T-helper 1 cell treated with Interleukin-12 subunit alpha and Interleukin-12 subunit beta and Interleukin-4 antibody, amounts not matched to agents 30 μg/mL and 1 μg/mL, for 36 hours (primary cell): ENCODE measurements at regions not wholly inside any gene's neighbourhood (a gene's known extent, or its start where the extent isn't known, plus 50 kb on each side); places are given as distances from the start of the nearest gene placed in this dataset.

ENCODE experiments used
- H3K27ac Mint-ChIP-seq: one replicate; pipeline ENCODE4 v1.8.0; 2021; ENCODE audit warnings: mild to moderate bottlenecking, mixed read lengths
- H3K27me3 Mint-ChIP-seq: one replicate; pipeline ENCODE4 v1.8.0; 2021; ENCODE audit warnings: low read depth, mixed read lengths
- H3K36me3 Mint-ChIP-seq: one replicate; pipeline ENCODE4 v1.8.0; 2021; ENCODE audit warnings: low read depth, mixed read lengths
- H3K4me1 Mint-ChIP-seq: one replicate; pipeline ENCODE4 v1.8.0; 2021; ENCODE audit warnings: low read depth, mixed read lengths
- H3K4me3 Mint-ChIP-seq: one replicate; pipeline ENCODE4 v1.8.0; 2021; ENCODE audit warnings: mild to moderate bottlenecking, moderate library complexity, mixed read lengths
- H3K9me3 Mint-ChIP-seq: one replicate; pipeline ENCODE4 v1.8.0; 2021; ENCODE audit warnings: mixed read lengths

GRCh38 chr5:101689306-101689705 is 606.8 kb downstream of the SLCO4C1 start:
- Mint-ChIP-seq H3K4me1 (no peaks in the 10 kb centered on the region), H3K4me3 (no peak overlapping the region), H3K27ac (no peak overlapping the region), H3K27me3 (no peaks in the 10 kb centered on the region), H3K36me3 (no peaks in the 10 kb centered on the region), H3K9me3 (no peaks in the 10 kb centered on the region)

GRCh38 chr5:101688156-101688555 is 607.9 kb downstream of the SLCO4C1 start:
- Mint-ChIP-seq H3K9me3 (no peaks in the 10 kb centered on the region), H3K27ac (no peak overlapping the region), H3K27me3 (no peaks in the 10 kb centered on the region), H3K4me3 (no peak overlapping the region), H3K4me1 (no peaks in the 10 kb centered on the region), H3K36me3 (no peaks in the 10 kb centered on the region)

GRCh38 chr5:101687349-101687985 is 608.6 kb downstream of the SLCO4C1 start:
- no peak overlapping the region for H3K27ac Mint-ChIP-seq
- no peaks in the 10 kb centered on the region for H3K4me1 Mint-ChIP-seq
- H3K27me3 Mint-ChIP-seq = no peaks in the 10 kb centered on the region
- no peaks in the 10 kb centered on the region for H3K36me3 Mint-ChIP-seq
- no peak overlapping the region for H3K4me3 Mint-ChIP-seq
- H3K9me3 Mint-ChIP-seq = no peaks in the 10 kb centered on the region

GRCh38 chr5:101686536-101687157 is 609.4 kb downstream of the SLCO4C1 start:
- H3K4me3 Mint-ChIP-seq = no peak overlapping the region
- H3K27me3 Mint-ChIP-seq = no peaks in the 10 kb centered on the region
- no peaks in the 10 kb centered on the region for H3K9me3 Mint-ChIP-seq
- H3K27ac Mint-ChIP-seq = no peak overlapping the region
- H3K4me1 Mint-ChIP-seq = no peaks in the 10 kb centered on the region
- no peaks in the 10 kb centered on the region for H3K36me3 Mint-ChIP-seq

- Mint-ChIP-seq H3K36me3 (no peaks in the 10 kb centered on the region), H3K4me3 (no peak overlapping the region), H3K27me3 (no peaks in the 10 kb centered on the region), H3K9me3 (no peaks in the 10 kb centered on the region), H3K4me1 (no peaks in the 10 kb centered on the region), H3K27ac (no peak overlapping the region)
These were observed 616.3 kb downstream of the SLCO4C1 start for GRCh38 chr5:101679816-101680215.

- Mint-ChIP-seq H3K27ac (no peak overlapping the region), H3K9me3 (no peaks in the 10 kb centered on the region), H3K4me3 (no peak overlapping the region), H3K4me1 (no peaks in the 10 kb centered on the region), H3K36me3 (no peaks in the 10 kb centered on the region), H3K27me3 (no peaks in the 10 kb centered on the region)
These were observed 617.4 kb downstream of the SLCO4C1 start for GRCh38 chr5:101678481-101679193.

- H3K9me3 Mint-ChIP-seq = no peaks in the 10 kb centered on the region
- no peaks in the 10 kb centered on the region for H3K4me1 Mint-ChIP-seq
- no peak overlapping the region for H3K4me3 Mint-ChIP-seq
- no peaks in the 10 kb centered on the region for H3K36me3 Mint-ChIP-seq
- H3K27ac Mint-ChIP-seq = no peak overlapping the region
- H3K27me3 Mint-ChIP-seq = no peaks in the 10 kb centered on the region
These were observed 618.1 kb downstream of the SLCO4C1 start for GRCh38 chr5:101677961-101678360.

- no peaks in the 10 kb centered on the region for H3K27me3 Mint-ChIP-seq
- H3K4me3 Mint-ChIP-seq = no peak overlapping the region
- no peak overlapping the region for H3K27ac Mint-ChIP-seq
- no peaks in the 10 kb centered on the region for H3K4me1 Mint-ChIP-seq
- H3K36me3 Mint-ChIP-seq = no peaks in the 10 kb centered on the region
- no peaks in the 10 kb centered on the region for H3K9me3 Mint-ChIP-seq
These were observed 619.4 kb downstream of the SLCO4C1 start for GRCh38 chr5:101676646-101677045.

- H3K9me3 Mint-ChIP-seq = no peaks in the 10 kb centered on the region
These were observed 620.4 kb downstream of the SLCO4C1 start for GRCh38 chr5:101675510-101676219.

GRCh38 chr5:101673120-101673519 is 623.0 kb downstream of the SLCO4C1 start:
- H3K27ac Mint-ChIP-seq = no peak overlapping the region

More at GRCh38 chr5:101675510-101676219, 620.4 kb downstream of the SLCO4C1 start:
- no peak overlapping the region for H3K4me3 Mint-ChIP-seq
- H3K27me3 Mint-ChIP-seq = no peaks in the 10 kb centered on the region
- H3K36me3 Mint-ChIP-seq = no peaks in the 10 kb centered on the region
- no peaks in the 10 kb centered on the region for H3K4me1 Mint-ChIP-seq
- H3K27ac Mint-ChIP-seq = no peak overlapping the region

GRCh38 chr5:101664071-101664791 is 631.9 kb downstream of the SLCO4C1 start:
- no peak overlapping the region for H3K4me3 Mint-ChIP-seq
- no peaks in the 10 kb centered on the region for H3K9me3 Mint-ChIP-seq
- no peaks in the 10 kb centered on the region for H3K27me3 Mint-ChIP-seq
- H3K36me3 Mint-ChIP-seq = no peaks in the 10 kb centered on the region
- no peaks in the 10 kb centered on the region for H3K4me1 Mint-ChIP-seq
- H3K27ac Mint-ChIP-seq = no peak overlapping the region

More at GRCh38 chr5:101673120-101673519, 623.0 kb downstream of the SLCO4C1 start:
- Mint-ChIP-seq H3K4me1 (no peaks in the 10 kb centered on the region), H3K27me3 (no peaks in the 10 kb centered on the region), H3K9me3 (no peaks in the 10 kb centered on the region), H3K4me3 (no peak overlapping the region), H3K36me3 (no peaks in the 10 kb centered on the region)

GRCh38 chr5:101663543-101663942 is 632.5 kb downstream of the SLCO4C1 start:
- no peaks in the 10 kb centered on the region for H3K36me3 Mint-ChIP-seq
- H3K27ac Mint-ChIP-seq = no peak overlapping the region
- H3K4me1 Mint-ChIP-seq = no peaks in the 10 kb centered on the region
- H3K4me3 Mint-ChIP-seq = no peak overlapping the region
- no peaks in the 10 kb centered on the region for H3K9me3 Mint-ChIP-seq
- no peaks in the 10 kb centered on the region for H3K27me3 Mint-ChIP-seq

- H3K4me3 Mint-ChIP-seq = no peak overlapping the region
- no peaks in the 10 kb centered on the region for H3K9me3 Mint-ChIP-seq
- no peaks in the 10 kb centered on the region for H3K36me3 Mint-ChIP-seq
- H3K27ac Mint-ChIP-seq = no peak overlapping the region
- H3K4me1 Mint-ChIP-seq = no peaks in the 10 kb centered on the region
- H3K27me3 Mint-ChIP-seq = no peaks in the 10 kb centered on the region
These were observed 633.8 kb downstream of the SLCO4C1 start for GRCh38 chr5:101662263-101662662.

GRCh38 chr5:101658433-101658832 is 637.7 kb downstream of the SLCO4C1 start:
- Mint-ChIP-seq H3K4me1 (no peaks in the 10 kb centered on the region), H3K36me3 (no peaks in the 10 kb centered on the region), H3K27ac (no peak overlapping the region), H3K27me3 (no peaks in the 10 kb centered on the region), H3K9me3 (no peaks in the 10 kb centered on the region), H3K4me3 (no peak overlapping the region)
